Calu3 (cell line): ENCODE measurements at regions not wholly inside any gene's neighbourhood (a gene's known extent, or its start where the extent isn't known, plus 50 kb on each side); places are given as distances from the start of the nearest gene placed in this dataset.

Experiments used
- BruUV-seq: library from RNA; stranded (reverse); fragments of 400-500 nt; replicated peaks from 2 replicates; lab custom pipeline; 2021; lab: Mats Ljungman, UMichigan
- CTCF ChIA-PET: fragments of 300-600 bp; sonication (Branson Sonifier 250); formaldehyde crosslinking; loops from one replicate; lab custom pipeline; 2022; ENCODE audit warnings: antibody characterized with exemption; lab: Charles Lee
- DNase-seq: peaks from one replicate; pipeline ENCODE4 v3.0.0; 2022
- H3K27ac Mint-ChIP-seq: one replicate; pipeline ENCODE4 v1.8.0; 2022; ENCODE audit warnings: mixed read lengths; ENCODE audit not compliant: unreplicated experiment
- H3K27me3 Mint-ChIP-seq: one replicate; pipeline ENCODE4 v1.8.0; 2022; ENCODE audit warnings: mixed read lengths; ENCODE audit not compliant: unreplicated experiment
- H3K36me3 Mint-ChIP-seq: one replicate; pipeline ENCODE4 v1.8.0; 2022; ENCODE audit warnings: mild to moderate bottlenecking, moderate library complexity, mixed read lengths; ENCODE audit not compliant: insufficient read depth, unreplicated experiment
- H3K4me1 Mint-ChIP-seq: one replicate; pipeline ENCODE4 v1.8.0; 2022; ENCODE audit warnings: mild to moderate bottlenecking, low read depth, mixed read lengths; ENCODE audit not compliant: unreplicated experiment
- H3K4me3 Mint-ChIP-seq: one replicate; pipeline ENCODE4 v1.8.0; 2022; ENCODE audit warnings: mild to moderate bottlenecking, low read depth, moderate library complexity, mixed read lengths; ENCODE audit not compliant: unreplicated experiment
- H3K9me3 Mint-ChIP-seq: one replicate; pipeline ENCODE4 v1.8.0; 2022; ENCODE audit warnings: low read depth, mixed read lengths; ENCODE audit not compliant: unreplicated experiment
- intact Hi-C: fragments of 100-400 bp; cut with micrococcal nuclease; formaldehyde crosslinking; loops from one replicate; pipeline ENCODE4 v1.10.0; 2022; ENCODE audit not compliant: unreplicated experiment
- TF ChIP-seq, protein P1 (sequence below): fragments of 200-600 bp; IDR thresholded peaks from one replicate; pipeline ENCODE4 v1.8.0; 2022; ENCODE audit warnings: antibody characterized with exemption; ENCODE audit not compliant: unreplicated experiment

- TF ChIP-seq, protein P1, sequence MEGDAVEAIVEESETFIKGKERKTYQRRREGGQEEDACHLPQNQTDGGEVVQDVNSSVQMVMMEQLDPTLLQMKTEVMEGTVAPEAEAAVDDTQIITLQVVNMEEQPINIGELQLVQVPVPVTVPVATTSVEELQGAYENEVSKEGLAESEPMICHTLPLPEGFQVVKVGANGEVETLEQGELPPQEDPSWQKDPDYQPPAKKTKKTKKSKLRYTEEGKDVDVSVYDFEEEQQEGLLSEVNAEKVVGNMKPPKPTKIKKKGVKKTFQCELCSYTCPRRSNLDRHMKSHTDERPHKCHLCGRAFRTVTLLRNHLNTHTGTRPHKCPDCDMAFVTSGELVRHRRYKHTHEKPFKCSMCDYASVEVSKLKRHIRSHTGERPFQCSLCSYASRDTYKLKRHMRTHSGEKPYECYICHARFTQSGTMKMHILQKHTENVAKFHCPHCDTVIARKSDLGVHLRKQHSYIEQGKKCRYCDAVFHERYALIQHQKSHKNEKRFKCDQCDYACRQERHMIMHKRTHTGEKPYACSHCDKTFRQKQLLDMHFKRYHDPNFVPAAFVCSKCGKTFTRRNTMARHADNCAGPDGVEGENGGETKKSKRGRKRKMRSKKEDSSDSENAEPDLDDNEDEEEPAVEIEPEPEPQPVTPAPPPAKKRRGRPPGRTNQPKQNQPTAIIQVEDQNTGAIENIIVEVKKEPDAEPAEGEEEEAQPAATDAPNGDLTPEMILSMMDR = no peak
- no peaks in the 10 kb centered on the region for H3K9me3 Mint-ChIP-seq
- no peaks in the 10 kb centered on the region for H3K4me1 Mint-ChIP-seq
- no peak overlapping the region for H3K4me3 Mint-ChIP-seq
- no TSS peak for BruUV-seq
- H3K36me3 Mint-ChIP-seq = no peaks in the 10 kb centered on the region
- no peaks in the 10 kb centered on the region for H3K27me3 Mint-ChIP-seq
- H3K27ac Mint-ChIP-seq = no peak overlapping the region
- intact Hi-C loops = no loop called here
- CTCF ChIA-PET = no interaction called here
- DNase-seq = no peak
Measured at GRCh38 chr9:543478-543877, 298.0 kb upstream of the DMRT1 start.

GRCh38 chr9:545480-545879, 296.0 kb upstream of the DMRT1 start:
- H3K27ac Mint-ChIP-seq = no peak overlapping the region
- no peaks in the 10 kb centered on the region for H3K36me3 Mint-ChIP-seq
- no peaks in the 10 kb centered on the region for H3K9me3 Mint-ChIP-seq
- BruUV-seq = no TSS peak
- intact Hi-C loops = loop anchor here (5.0 kb wide), 1 partner anchor 158 kb away; no protein-coding TSS in a partner anchor
- H3K4me3 Mint-ChIP-seq = no peak overlapping the region
- no peaks in the 10 kb centered on the region for H3K4me1 Mint-ChIP-seq
- CTCF ChIA-PET = no interaction called here
- DNase-seq = no peak
- TF ChIP-seq, protein P1 = no peak
- no peaks in the 10 kb centered on the region for H3K27me3 Mint-ChIP-seq

- intact Hi-C loops = loop anchor here (5.0 kb wide), 1 partner anchor 159 kb away; no protein-coding TSS in a partner anchor
- H3K4me3 Mint-ChIP-seq = no peak overlapping the region
- TF ChIP-seq, protein P1 = no peak
- CTCF ChIA-PET = interaction anchor here (0.6 kb wide), 1 partner anchor 11 kb away, joined by 5 read pairs; no protein-coding TSS in a partner anchor
- no peaks in the 10 kb centered on the region for H3K36me3 Mint-ChIP-seq
- no peak for DNase-seq
- no peaks in the 10 kb centered on the region for H3K27me3 Mint-ChIP-seq
- BruUV-seq = no TSS peak
- H3K9me3 Mint-ChIP-seq = no peaks in the 10 kb centered on the region
- no peaks in the 10 kb centered on the region for H3K4me1 Mint-ChIP-seq
- H3K27ac Mint-ChIP-seq = no peak overlapping the region
Measured at GRCh38 chr9:546235-546634, 295.3 kb upstream of the DMRT1 start.

DNA sequence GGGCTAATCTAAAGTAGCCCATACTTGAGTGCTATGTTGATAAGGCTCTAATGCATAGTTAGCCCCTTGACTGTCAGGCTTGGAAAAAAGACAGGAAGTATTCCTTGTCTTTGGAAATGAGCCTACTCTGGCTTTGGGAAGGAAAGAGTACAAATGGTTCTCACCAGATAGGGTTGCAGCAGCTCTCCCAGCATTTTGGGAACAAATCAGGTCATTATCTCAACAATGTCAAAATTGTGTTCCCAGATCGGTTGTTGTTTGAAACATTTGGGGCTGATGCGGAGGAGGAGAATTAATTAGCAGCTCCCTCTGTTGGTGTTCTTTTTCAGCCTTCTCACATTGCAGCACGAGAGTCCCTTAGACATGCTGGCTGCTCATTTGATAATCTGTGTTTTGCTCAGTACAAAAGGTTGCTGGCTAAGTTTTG, 294.7 kb upstream of the DMRT1 start:
- no peak overlapping the region for H3K4me3 Mint-ChIP-seq

More for the DNA sequence above, 294.7 kb upstream of the DMRT1 start:
- no peaks in the 10 kb centered on the region for H3K4me1 Mint-ChIP-seq
- H3K9me3 Mint-ChIP-seq = no peaks in the 10 kb centered on the region
- CTCF ChIA-PET = interaction anchor here (0.6 kb wide), 1 partner anchor 10 kb away, joined by 5 read pairs; no protein-coding TSS in a partner anchor
- TF ChIP-seq, protein P1 = no peak
- H3K36me3 Mint-ChIP-seq = no peaks in the 10 kb centered on the region
- no peaks in the 10 kb centered on the region for H3K27me3 Mint-ChIP-seq
- intact Hi-C loops = loop anchor here (5.0 kb wide), 1 partner anchor 160 kb away; no protein-coding TSS in a partner anchor
- no TSS peak for BruUV-seq
- no peak for DNase-seq
- no peak overlapping the region for H3K27ac Mint-ChIP-seq
